ENCODE measurements at regions not wholly inside any gene's neighbourhood (a gene's known extent, or its start where the extent isn't known, plus 50 kb on each side); places are given as distances from the start of the nearest gene placed in this dataset.
"Not testable (repeated sequence)": the region's sequence is repeated elsewhere in the genome, so short reads cannot be mapped to it uniquely, and the experiment has no call there.

DNA sequence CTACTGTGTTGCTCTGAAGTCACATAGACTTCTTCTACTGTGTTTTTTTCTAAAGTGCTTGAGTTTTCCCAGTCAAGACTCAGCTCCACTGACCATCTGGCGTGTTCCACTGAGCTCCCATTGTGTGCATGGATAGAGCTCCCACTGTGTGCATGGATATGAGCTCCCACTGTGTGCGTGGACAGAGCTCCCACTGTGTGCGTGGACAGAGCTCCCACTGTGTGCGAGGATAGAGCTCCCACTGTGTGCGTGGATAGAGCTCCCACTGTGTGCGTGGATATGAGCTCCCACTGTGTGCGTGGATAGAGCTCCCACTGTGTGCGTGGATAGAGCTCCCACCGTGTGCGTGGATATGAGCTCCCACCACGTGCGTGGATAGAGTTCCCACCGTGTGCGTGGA is 148.3 kb upstream of the ALKAL2 start:
- TF ChIP-seq, protein P1, sequence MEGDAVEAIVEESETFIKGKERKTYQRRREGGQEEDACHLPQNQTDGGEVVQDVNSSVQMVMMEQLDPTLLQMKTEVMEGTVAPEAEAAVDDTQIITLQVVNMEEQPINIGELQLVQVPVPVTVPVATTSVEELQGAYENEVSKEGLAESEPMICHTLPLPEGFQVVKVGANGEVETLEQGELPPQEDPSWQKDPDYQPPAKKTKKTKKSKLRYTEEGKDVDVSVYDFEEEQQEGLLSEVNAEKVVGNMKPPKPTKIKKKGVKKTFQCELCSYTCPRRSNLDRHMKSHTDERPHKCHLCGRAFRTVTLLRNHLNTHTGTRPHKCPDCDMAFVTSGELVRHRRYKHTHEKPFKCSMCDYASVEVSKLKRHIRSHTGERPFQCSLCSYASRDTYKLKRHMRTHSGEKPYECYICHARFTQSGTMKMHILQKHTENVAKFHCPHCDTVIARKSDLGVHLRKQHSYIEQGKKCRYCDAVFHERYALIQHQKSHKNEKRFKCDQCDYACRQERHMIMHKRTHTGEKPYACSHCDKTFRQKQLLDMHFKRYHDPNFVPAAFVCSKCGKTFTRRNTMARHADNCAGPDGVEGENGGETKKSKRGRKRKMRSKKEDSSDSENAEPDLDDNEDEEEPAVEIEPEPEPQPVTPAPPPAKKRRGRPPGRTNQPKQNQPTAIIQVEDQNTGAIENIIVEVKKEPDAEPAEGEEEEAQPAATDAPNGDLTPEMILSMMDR (IDR thresholded peaks at IDR 0.05; ENCODE audit: extremely low read depth, missing control alignments) = no peak

DNA sequence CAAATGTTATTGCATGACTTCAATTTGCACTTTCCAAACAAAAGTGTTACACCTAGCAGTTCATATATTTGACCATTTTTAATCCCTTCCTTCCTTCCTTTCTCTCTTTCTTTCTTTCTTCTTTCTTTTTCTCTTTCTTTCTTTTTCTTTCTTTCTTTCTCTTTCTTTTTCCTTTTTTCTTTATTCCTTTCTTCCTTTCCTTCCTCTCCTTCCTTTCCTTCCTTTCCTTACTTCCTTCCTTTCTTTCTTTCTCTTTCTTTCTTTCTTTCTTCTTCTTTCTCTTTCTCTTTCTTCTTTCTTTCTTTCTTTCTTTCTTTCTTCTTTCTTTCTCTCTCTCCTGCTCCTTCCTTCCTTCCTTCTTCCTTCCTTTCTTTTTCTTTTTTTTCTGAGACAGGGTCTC is 146.7 kb upstream of the ALKAL2 start:
- TF ChIP-seq, protein P1 (IDR thresholded peaks at IDR 0.05; ENCODE audit: extremely low read depth, missing control alignments) = no peak
- no peak for DNase-seq (ENCODE audit: low spot score)

More for the DNA sequence above, 148.3 kb upstream of the ALKAL2 start:
- no peak for DNase-seq (ENCODE audit: low spot score)

DNA sequence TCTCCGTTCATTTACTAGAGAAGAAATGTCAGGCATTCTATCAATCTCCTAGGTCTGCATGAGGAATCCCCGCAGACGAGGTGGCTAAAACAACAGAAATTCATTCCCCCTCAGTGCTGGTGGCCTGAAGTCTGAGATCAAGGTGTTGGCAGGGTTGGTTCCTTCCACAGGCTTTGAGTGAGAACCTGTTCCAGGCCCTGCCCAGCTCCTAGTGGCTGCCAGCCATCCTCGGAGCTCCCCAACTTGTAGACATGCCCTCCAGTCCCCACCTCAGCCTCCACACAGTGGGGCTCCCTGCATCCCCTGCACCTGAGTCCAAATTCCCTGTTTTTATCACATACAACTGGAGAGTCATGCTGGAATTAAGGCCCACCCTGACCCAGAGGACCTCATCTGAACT is 145.3 kb upstream of the ALKAL2 start:
- TF ChIP-seq, protein P1 (IDR thresholded peaks at IDR 0.05; ENCODE audit: extremely low read depth, missing control alignments) = no peak
- DNase-seq (ENCODE audit: low spot score) = no peak

DNA sequence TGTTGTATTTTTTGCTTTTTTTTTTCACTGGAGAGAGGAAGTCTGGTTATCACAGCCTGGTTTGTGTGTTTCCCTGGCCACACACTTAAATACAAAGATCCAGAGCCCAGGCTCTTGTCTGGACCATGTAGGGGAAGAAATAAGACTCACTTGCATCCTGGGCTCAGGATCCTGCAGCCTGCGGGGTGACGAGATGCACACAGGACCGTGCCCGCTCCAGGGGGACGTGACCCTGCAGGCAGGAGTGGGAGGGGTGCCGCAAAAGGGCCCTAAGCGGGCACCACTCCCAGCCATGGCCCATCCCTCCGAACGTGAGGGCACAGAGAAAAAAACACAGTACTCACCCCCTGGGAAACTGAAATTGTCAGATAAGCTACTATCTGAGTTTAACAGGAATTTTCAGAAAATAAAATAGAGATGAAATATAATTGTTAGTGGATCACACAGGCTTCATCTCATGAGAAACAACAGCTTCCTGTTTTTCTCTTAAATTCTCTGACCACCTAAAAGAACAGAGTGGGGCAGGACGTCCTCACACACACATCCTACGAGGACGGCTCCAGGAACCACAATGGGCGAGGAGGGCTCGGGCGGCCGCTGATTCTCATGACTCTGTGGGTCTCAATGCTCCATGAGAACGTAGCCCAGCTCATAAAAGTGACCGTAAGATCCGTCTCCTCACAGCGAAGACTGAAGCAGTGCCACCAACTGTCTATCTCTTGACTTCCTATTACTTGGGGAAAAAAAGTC is 142.6 kb upstream of the ALKAL2 start:
- TF ChIP-seq, protein P1 (IDR thresholded peaks at IDR 0.05; ENCODE audit: extremely low read depth, missing control alignments) = no peak
- DNase-seq (ENCODE audit: low spot score) = no peak

DNA sequence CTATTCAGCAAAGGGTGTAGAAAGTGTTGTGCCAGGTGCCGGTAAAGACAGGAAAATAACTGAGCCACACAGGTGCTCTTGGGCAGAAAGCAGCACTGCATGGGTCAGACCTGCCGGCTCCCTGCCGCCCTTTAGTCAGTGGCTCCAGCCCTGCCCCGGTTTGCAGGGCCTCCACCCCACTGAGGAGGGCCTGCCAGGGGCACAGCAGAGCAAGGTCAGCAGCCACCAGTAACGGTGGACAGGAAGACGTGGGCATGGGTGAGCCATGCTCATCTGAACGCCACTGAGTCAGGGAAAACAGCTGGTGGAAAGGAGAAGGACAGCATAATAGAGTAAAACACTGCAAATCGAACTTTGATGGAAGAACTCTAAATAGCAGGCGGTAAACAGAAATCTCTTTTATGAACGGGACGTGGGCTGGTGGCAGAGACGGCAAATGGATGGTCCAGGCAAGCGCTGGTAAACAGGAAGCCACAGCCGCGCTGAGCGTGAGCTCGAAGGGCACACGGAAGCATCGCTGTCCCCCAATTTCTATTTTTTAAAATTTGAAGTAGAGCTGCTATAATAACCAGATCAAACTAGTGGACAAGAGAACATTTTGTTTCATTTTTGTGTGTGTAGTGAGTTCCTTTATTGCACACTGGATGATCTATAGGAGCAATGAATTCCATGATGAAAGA is 141.8 kb upstream of the ALKAL2 start:
- TF ChIP-seq, protein P1 (IDR thresholded peaks at IDR 0.05; ENCODE audit: extremely low read depth, missing control alignments) = no peak
- DNase-seq (ENCODE audit: low spot score) = no peak

DNA sequence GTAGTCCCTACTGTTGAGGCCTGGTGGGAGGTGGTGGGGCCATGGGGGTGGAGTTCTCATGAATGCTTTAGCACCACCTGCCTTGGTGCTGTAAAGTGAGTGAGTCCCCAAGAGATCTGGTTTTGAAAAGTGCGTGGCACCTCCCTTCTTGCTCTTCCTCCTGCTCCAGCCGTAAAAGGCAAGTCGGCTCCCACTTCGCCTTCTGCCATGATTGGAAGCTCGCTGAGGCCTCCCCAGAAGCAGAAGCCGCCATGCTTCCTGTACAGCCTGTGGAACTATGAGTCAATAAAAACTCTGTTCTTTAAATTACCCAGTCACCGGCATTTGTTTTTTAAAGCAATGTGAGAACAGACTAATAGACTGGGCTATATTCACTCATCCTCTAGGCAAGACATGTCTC is 141.3 kb upstream of the ALKAL2 start:
- TF ChIP-seq, protein P1 (IDR thresholded peaks at IDR 0.05; ENCODE audit: extremely low read depth, missing control alignments) = no peak
- DNase-seq (ENCODE audit: low spot score) = no peak

DNA sequence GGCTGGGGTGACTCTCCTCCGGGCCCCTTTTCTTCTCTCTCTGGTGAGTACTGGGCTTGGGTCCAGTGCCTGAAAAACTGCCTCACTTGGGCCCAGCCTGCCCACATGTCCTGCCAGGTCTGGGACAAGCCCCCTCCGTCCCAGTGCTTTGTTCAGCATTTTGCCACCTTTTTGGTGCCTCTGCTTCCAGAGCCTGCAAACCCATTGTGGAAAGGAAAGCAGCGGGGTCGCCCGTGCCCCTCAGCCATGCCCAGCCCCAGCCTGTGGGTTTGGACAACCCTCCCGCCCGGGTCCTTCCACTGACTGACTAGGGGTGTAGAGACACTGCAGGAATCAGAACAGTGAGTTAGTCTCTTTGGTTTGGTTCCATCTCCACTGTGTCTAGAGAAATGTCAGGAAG is 140.7 kb upstream of the ALKAL2 start:
- TF ChIP-seq, protein P1 (IDR thresholded peaks at IDR 0.05; ENCODE audit: extremely low read depth, missing control alignments) = no peak

DNA sequence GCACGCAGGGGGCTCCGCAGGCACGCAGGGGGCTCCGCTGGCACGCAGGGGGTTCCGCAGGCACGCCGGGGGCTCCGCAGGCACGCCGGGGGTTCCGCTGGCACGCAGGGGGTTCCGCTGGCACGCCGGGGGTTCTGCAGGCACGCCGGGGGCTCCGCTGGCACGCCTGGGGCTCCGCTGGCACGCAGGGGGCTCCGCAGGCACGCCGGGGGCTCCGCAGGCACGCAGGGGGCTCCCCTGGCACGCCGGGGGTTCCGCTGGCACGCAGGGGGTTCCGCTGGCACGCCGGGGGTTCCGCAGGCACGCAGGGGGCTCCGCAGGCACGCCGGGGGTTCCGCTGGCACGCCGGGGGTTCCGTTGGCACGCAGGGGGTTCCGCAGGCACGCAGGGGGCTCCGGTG is 138.8 kb upstream of the ALKAL2 start:
- DNase-seq (ENCODE audit: low spot score) = not testable (repeated sequence)

More for the DNA sequence above, 140.7 kb upstream of the ALKAL2 start:
- DNase-seq (ENCODE audit: low spot score) = no peak

Measured in GM20000 (cell line).